ENCODE measurements at regions not wholly inside any gene's neighbourhood (a gene's known extent, or its start where the extent isn't known, plus 50 kb on each side); places are given as distances from the start of the nearest gene placed in this dataset.

GRCh38 chr5:117667105-117667504 is 1092.5 kb upstream of the SEMA6A start:
- POLR2A ChIA-PET, result no interaction called here
- Mint-ChIP-seq H3K36me3 (ENCODE audit: low read depth) (no peaks in the 10 kb centered on the region), H3K27me3 (no peaks in the 10 kb centered on the region), H3K9me3 (peaks cover 8% of the 10 kb centered on the region), H3K4me3 (no peak overlapping the region), H3K4me1 (ENCODE audit: low read depth) (no peaks in the 10 kb centered on the region), H3K27ac (no peak overlapping the region)
- CTCF ChIA-PET, result no interaction called here
- ATAC-seq (no peak), DNase-seq (no peak)
- intact Hi-C loops (cut with micrococcal nuclease), result no loop called here
- TF ChIP-seq, protein P1, sequence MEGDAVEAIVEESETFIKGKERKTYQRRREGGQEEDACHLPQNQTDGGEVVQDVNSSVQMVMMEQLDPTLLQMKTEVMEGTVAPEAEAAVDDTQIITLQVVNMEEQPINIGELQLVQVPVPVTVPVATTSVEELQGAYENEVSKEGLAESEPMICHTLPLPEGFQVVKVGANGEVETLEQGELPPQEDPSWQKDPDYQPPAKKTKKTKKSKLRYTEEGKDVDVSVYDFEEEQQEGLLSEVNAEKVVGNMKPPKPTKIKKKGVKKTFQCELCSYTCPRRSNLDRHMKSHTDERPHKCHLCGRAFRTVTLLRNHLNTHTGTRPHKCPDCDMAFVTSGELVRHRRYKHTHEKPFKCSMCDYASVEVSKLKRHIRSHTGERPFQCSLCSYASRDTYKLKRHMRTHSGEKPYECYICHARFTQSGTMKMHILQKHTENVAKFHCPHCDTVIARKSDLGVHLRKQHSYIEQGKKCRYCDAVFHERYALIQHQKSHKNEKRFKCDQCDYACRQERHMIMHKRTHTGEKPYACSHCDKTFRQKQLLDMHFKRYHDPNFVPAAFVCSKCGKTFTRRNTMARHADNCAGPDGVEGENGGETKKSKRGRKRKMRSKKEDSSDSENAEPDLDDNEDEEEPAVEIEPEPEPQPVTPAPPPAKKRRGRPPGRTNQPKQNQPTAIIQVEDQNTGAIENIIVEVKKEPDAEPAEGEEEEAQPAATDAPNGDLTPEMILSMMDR (IDR thresholded peaks at IDR 0.05), result no peak

DNA sequence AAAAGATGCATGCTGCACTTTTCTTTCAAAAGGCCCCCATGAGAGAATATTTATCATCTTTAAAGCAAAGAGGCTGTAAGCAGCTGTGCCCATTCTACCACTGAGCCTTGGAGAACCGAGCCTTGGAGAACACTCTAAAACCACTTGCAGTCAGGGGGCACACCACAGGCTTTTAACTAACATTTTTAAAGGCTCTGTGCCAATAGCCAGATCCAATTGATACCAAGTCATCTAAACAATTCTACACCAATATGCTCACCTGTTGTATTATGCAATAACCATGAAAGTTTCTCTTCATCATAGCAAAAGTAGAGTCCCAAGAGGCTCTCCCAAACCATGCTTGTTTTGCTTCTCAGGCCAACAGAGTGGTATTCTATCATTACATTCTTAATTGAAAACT is 1090.5 kb upstream of the SEMA6A start:
- H3K4me3 Mint-ChIP-seq, result no peak overlapping the region
- H3K27me3 Mint-ChIP-seq, result no peaks in the 10 kb centered on the region
- H3K4me1 Mint-ChIP-seq (ENCODE audit: low read depth), result no peaks in the 10 kb centered on the region
- POLR2A ChIA-PET, result no interaction called here
- H3K27ac Mint-ChIP-seq, result no peak overlapping the region
- CTCF ChIA-PET, result no interaction called here
- H3K36me3 Mint-ChIP-seq (ENCODE audit: low read depth), result no peaks in the 10 kb centered on the region
- intact Hi-C loops (cut with micrococcal nuclease), result no loop called here
- DNase-seq (no peak), ATAC-seq (no peak)
- TF ChIP-seq, protein P1 (IDR thresholded peaks at IDR 0.05), result no peak
- H3K9me3 Mint-ChIP-seq, result peaks cover 9% of the 10 kb centered on the region

DNA sequence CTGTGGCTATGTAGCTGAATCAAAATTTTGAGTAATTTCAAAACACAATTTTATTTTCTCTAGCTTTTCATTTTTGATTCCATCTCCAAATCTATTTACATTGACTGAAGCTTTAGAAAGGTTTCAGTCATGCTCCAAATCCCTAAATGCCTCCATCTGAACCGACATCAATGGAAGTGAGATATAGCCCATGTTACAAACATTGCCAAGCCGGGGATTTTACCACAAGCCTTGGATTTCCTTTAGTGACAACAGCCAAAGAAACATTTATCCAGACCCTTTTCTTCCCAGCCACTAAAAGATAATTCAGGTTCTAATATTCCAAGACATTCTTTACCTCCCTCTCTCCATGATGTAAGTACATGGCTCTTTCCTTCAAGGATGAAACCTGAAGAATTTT is 1087.7 kb upstream of the SEMA6A start:
- DNase-seq (no peak), ATAC-seq (no peak)
- CTCF ChIA-PET, result no interaction called here
- Mint-ChIP-seq H3K4me3 (no peak overlapping the region), H3K27me3 (no peaks in the 10 kb centered on the region), H3K27ac (no peak overlapping the region), H3K9me3 (peaks cover 13% of the 10 kb centered on the region), H3K36me3 (ENCODE audit: low read depth) (no peaks in the 10 kb centered on the region), H3K4me1 (ENCODE audit: low read depth) (no peaks in the 10 kb centered on the region)
- POLR2A ChIA-PET, result no interaction called here
- intact Hi-C loops (cut with micrococcal nuclease), result no loop called here
- TF ChIP-seq, protein P1 (IDR thresholded peaks at IDR 0.05), result no peak

DNA sequence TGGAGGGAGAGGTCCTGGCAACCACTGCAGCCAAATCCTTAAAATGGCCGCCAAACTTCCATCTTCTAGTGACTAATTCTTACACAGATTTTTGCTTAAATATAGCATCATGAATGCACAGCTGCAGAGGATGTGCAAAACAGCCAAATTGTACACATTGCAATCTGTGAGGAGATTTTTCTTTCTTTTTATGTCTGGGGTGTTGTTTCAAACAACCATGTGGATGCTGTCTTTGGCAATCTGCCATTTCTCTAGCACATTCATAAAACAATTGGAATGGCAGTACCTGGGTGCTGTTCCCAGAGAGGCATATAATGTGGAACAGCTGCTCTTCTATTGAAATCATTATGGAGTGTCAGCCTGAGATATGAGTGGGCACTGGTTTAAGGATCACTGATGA is 1082.9 kb upstream of the SEMA6A start:
- TF ChIP-seq, protein P1 (IDR thresholded peaks at IDR 0.05), result no peak
- ChIA-PET CTCF (interaction anchor here (0.6 kb wide), 1 partner anchor 9 kb away, joined by 3 read pairs; no protein-coding TSS in a partner anchor), POLR2A (no interaction called here)
- ATAC-seq, result no peak
- Mint-ChIP-seq H3K9me3 (peaks cover 5% of the 10 kb centered on the region), H3K4me1 (ENCODE audit: low read depth) (no peaks in the 10 kb centered on the region), H3K27me3 (no peaks in the 10 kb centered on the region), H3K36me3 (ENCODE audit: low read depth) (no peaks in the 10 kb centered on the region), H3K4me3 (no peak overlapping the region), H3K27ac (no peak overlapping the region)
- intact Hi-C loops (cut with micrococcal nuclease), result no loop called here
- no peak for DNase-seq

DNA sequence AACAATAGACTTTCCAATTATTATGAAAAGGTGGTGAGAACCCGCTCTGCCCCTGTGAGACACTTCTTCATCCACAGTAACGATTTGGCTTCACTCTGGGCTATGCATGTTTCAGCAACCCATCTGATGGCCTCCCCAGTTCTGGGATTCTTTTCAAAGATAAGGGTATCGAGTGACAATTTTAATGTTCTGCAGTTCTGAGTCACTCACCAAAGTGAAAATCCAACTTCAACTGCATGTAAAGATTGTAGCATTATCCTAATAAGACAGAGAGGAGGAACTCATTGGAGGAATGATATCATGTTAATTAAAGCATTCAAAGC is 1078.3 kb upstream of the SEMA6A start:
- Mint-ChIP-seq H3K9me3 (no peaks in the 10 kb centered on the region), H3K27me3 (no peaks in the 10 kb centered on the region), H3K27ac (no peak overlapping the region), H3K4me1 (ENCODE audit: low read depth) (no peaks in the 10 kb centered on the region), H3K36me3 (ENCODE audit: low read depth) (no peaks in the 10 kb centered on the region), H3K4me3 (no peak overlapping the region)
- TF ChIP-seq, protein P1 (IDR thresholded peaks at IDR 0.05), result no peak
- intact Hi-C loops (cut with micrococcal nuclease), result no loop called here
- POLR2A ChIA-PET, result no interaction called here
- CTCF ChIA-PET, result no interaction called here
- DNase-seq (no peak), ATAC-seq (no peak)
